OCI-LY3 (cell line): ENCODE measurements at regions not wholly inside any gene's neighbourhood (a gene's known extent, or its start where the extent isn't known, plus 50 kb on each side); places are given as distances from the start of the nearest gene placed in this dataset.

Source experiments
- CTCF ChIP-seq: fragments of 200-600, 300-600 bp; sonication (generic); IDR thresholded peaks from 2 replicates; pipeline ENCODE4 v1.5.1; 2014; ENCODE audit warnings: antibody characterized with exemption, low read length, low read depth
- EZH2phosphoT487 ChIP-seq: fragments of 200-600 bp; shearing (Covaris generic); IDR thresholded peaks from 2 replicates; pipeline ENCODE4 v1.6.1; 2018; ENCODE audit warnings: antibody characterized with exemption, mixed run types, low read depth

GRCh38 chr9:109682227-109682626 lies 97.8 kb upstream of the PALM2AKAP2 start:
- TF ChIP-seq CTCF, result no peak
- TF ChIP-seq EZH2phosphoT487, result no peak
